NCI-H2171 (cell line): ENCODE measurements at regions not wholly inside any gene's neighbourhood (a gene's known extent, or its start where the extent isn't known, plus 50 kb on each side); places are given as distances from the start of the nearest gene placed in this dataset.
"Not testable (repeated sequence)": the region's sequence is repeated elsewhere in the genome, so short reads cannot be mapped to it uniquely, and the experiment has no call there.

Source experiments
- DNase-seq: peaks from one replicate; lab custom pipeline; 2025; lab: John Stamatoyannopoulos, UW

- DNase-seq, result no peak
These were observed 243.7 kb downstream of the TFAP2C start for GRCh38 chr20:56872620-56873458.

GRCh38 chr20:56873836-56874235 is 244.7 kb downstream of the TFAP2C start:
- no peak for DNase-seq

- DNase-seq, result no peak
These were observed 246.1 kb downstream of the TFAP2C start for GRCh38 chr20:56875052-56875659.

GRCh38 chr20:56875803-56876202 is 246.7 kb downstream of the TFAP2C start:
- no peak for DNase-seq

GRCh38 chr20:56885521-56885920 is 256.4 kb downstream of the TFAP2C start:
- DNase-seq, result no peak

- DNase-seq, result no peak
These were observed 260.9 kb downstream of the TFAP2C start for GRCh38 chr20:56890011-56890410.

- no peak for DNase-seq
These were observed 264.3 kb downstream of the TFAP2C start for GRCh38 chr20:56893226-56893917.

- no peak for DNase-seq
These were observed 267.3 kb downstream of the TFAP2C start for GRCh38 chr20:56896447-56896846.

GRCh38 chr20:56897318-56897957 is 268.3 kb downstream of the TFAP2C start:
- DNase-seq, result no peak

GRCh38 chr20:56897958-56898349 is 268.8 kb downstream of the TFAP2C start:
- no peak for DNase-seq

GRCh38 chr20:56899506-56899905 is 270.4 kb downstream of the TFAP2C start:
- DNase-seq, result no peak

GRCh38 chr20:56900252-56900651 is 271.1 kb downstream of the TFAP2C start:
- DNase-seq, result no peak

- no peak for DNase-seq
These were observed 274.3 kb downstream of the TFAP2C start for GRCh38 chr20:56903421-56903820.

- no peak for DNase-seq
These were observed 274.8 kb downstream of the TFAP2C start for GRCh38 chr20:56903858-56904257.

GRCh38 chr20:56909918-56910714 is 281.0 kb downstream of the TFAP2C start:
- DNase-seq, result no peak

GRCh38 chr20:56911946-56912345 is 282.8 kb downstream of the TFAP2C start:
- DNase-seq, result no peak

- no peak for DNase-seq
These were observed 285.4 kb downstream of the TFAP2C start for GRCh38 chr20:56914532-56914931.

GRCh38 chr20:56916345-56916622 is 287.2 kb downstream of the TFAP2C start:
- no peak for DNase-seq

- DNase-seq, result not testable (repeated sequence)
These were observed 290.9 kb downstream of the TFAP2C start for GRCh38 chr20:56920041-56920440.

GRCh38 chr20:56922497-56922896 is 293.4 kb downstream of the TFAP2C start:
- no peak for DNase-seq

GRCh38 chr20:56924292-56925081 is 295.4 kb downstream of the TFAP2C start:
- no peak for DNase-seq
